ENCODE measurements at regions not wholly inside any gene's neighbourhood (a gene's known extent, or its start where the extent isn't known, plus 50 kb on each side); places are given as distances from the start of the nearest gene placed in this dataset.

GRCh38 chr10:113282564-113282963, 270.3 kb upstream of the HABP2 start:
- no peak for TF ChIP-seq POLR2AphosphoS5 (IDR thresholded peaks at IDR 0.05)
- TF ChIP-seq, protein P1, sequence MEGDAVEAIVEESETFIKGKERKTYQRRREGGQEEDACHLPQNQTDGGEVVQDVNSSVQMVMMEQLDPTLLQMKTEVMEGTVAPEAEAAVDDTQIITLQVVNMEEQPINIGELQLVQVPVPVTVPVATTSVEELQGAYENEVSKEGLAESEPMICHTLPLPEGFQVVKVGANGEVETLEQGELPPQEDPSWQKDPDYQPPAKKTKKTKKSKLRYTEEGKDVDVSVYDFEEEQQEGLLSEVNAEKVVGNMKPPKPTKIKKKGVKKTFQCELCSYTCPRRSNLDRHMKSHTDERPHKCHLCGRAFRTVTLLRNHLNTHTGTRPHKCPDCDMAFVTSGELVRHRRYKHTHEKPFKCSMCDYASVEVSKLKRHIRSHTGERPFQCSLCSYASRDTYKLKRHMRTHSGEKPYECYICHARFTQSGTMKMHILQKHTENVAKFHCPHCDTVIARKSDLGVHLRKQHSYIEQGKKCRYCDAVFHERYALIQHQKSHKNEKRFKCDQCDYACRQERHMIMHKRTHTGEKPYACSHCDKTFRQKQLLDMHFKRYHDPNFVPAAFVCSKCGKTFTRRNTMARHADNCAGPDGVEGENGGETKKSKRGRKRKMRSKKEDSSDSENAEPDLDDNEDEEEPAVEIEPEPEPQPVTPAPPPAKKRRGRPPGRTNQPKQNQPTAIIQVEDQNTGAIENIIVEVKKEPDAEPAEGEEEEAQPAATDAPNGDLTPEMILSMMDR (IDR thresholded peaks at IDR 0.05), result no peak
